ENCODE measurements at regions not wholly inside any gene's neighbourhood (a gene's known extent, or its start where the extent isn't known, plus 50 kb on each side); places are given as distances from the start of the nearest gene placed in this dataset.

DNA sequence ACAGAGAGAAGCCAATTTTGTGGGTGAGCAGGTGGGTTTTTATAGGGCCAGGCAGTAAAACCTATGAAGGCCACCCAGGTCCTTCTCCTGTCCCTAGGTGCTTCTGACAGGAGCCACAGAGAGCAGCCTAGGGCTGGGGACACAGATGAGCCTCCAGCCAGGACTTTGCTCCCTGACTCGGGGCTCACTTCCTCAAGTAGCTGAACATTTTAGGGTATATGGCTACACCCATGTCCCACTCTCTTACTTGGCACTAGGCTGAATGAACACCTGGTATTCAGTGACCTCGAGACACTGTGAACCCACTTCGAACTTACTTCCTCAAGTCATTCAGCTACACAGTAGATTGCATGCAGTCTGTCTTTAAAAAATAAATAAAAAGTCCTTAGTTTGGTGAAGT, 217.3 kb downstream of the MID1IP1 start:
- TF ChIP-seq POLR2A (IDR thresholded peaks at IDR 0.05) (no peak), POLR2AphosphoS5 (IDR thresholded peaks at IDR 0.05) (no peak), EP300 (IDR thresholded peaks at IDR 0.05) (no peak)
- TF ChIP-seq, protein P1, sequence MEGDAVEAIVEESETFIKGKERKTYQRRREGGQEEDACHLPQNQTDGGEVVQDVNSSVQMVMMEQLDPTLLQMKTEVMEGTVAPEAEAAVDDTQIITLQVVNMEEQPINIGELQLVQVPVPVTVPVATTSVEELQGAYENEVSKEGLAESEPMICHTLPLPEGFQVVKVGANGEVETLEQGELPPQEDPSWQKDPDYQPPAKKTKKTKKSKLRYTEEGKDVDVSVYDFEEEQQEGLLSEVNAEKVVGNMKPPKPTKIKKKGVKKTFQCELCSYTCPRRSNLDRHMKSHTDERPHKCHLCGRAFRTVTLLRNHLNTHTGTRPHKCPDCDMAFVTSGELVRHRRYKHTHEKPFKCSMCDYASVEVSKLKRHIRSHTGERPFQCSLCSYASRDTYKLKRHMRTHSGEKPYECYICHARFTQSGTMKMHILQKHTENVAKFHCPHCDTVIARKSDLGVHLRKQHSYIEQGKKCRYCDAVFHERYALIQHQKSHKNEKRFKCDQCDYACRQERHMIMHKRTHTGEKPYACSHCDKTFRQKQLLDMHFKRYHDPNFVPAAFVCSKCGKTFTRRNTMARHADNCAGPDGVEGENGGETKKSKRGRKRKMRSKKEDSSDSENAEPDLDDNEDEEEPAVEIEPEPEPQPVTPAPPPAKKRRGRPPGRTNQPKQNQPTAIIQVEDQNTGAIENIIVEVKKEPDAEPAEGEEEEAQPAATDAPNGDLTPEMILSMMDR (IDR thresholded peaks at IDR 0.05) = no peak
